NCI-H128 (cell line): ENCODE measurements at regions not wholly inside any gene's neighbourhood (a gene's known extent, or its start where the extent isn't known, plus 50 kb on each side); places are given as distances from the start of the nearest gene placed in this dataset.

Experiments
- DNase-seq: peaks from one replicate; lab custom pipeline; 2025; ENCODE audit not compliant: unreplicated experiment; lab: John Stamatoyannopoulos, UW

DNA sequence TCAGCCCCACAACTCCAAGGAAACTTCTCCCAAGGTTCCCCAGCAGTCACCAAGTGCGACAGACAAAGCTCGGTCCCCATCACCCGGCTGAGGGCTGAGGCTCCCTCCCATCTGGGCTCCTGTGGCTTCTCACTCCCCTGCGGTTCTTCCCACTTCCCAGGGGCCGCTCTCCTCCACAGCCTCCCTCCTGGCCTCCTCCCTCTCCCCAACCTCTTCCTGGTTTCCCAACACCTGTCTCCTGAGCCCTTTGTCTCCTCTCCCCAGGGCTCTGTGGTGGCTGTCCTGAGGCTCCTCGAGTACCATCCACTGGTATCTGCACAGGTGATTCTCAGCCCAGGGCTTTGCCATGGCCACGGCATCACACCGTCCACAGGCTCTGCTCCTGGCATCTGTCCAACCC, 113.2 kb upstream of the NSMCE3 start:
- no peak for DNase-seq

DNA sequence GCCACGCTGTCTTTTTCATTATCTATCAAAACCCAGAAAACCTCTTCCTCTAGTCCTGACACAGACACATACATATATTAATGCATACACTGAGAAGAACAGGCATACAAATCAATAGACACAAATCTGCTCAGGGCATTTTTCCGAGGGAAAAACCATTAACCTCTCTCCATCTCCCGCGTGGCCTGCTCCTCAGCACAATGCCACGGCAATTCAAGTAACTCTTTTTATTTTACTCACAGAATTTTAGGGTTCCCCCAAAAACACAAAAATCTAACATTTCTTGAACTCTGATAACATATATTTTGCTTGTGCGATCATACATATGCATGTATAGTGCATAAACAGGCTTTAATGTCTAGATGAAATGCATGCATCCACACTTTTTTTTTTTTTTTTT, 110.8 kb upstream of the NSMCE3 start:
- DNase-seq: no peak

DNA sequence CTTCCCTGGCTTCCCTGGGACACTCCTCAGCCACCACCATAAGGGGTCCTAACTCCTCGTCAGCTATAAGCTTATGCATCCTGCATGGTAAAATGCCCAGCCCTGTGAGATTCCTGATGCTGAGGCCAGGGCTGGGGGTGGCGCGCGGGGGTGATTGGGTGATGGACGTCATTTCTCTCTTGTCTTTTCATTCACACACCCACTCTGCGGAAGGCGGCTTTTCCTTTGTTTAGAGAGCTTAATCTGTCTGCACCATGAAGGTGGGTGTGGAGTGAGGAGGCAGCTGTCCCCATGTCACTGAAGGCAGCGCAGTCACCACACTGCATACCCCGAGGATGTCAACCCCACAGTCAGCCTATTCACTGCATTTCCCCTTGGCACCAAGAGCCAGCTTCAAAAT, 110.0 kb upstream of the NSMCE3 start:
- DNase-seq: no peak

DNA sequence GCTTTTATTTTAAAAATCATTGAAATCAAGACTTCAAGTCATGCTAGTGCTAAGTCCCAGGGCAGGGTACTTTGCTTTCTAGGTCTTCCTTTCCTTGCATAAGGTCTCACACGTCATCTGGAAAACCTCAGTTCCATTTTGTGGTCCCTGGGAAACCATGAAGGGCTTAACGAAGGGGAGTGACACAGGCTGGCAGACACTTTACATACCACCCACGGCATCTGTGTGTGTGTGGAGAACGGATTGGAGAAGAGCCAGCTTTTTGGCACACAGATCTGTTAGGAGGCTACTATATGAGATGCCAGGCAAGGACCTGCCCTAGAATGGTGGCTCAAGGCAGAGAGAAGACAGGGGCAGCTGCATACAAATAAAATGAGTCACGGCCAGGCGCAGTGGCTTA, 107.5 kb upstream of the NSMCE3 start:
- DNase-seq: no peak

DNA sequence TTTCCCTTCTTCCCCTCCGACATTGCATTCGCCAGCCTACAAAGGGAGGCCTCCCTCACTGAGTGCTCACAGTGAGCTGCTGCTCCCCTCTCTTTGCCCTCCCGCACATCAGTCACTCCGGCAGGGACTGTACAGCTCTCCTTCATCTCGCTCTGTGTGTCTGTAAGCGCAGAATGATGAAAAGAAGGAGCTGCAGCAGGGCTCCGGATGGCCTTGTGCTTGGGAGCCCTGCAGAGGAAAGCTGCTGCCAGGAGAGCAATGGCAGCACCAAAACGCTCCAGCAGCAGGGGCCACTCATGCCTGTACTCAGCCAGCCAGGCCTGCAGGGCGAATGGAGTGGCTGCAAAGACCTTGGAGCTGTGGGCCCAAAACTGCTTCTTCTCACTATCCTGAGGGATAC, 107.0 kb upstream of the NSMCE3 start:
- no peak for DNase-seq

DNA sequence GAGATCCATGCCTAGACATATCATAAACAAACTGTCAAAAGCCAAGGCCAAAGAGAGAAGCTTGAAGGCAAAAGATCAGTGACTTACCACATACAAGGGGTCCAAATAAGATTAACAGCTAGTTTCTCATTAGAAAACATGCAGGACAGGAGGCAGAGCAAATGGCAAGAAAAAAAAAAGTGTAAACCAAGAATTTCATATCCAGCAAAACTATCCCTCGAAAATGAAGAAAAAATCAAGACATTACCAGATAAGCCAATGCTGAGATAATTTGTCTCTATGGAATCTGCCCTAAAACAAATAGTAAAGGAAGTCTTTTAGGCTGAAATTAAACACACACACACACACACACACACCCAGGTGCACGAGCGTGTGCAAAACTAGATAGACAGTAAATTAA, 99.6 kb upstream of the NSMCE3 start:
- no peak for DNase-seq

DNA sequence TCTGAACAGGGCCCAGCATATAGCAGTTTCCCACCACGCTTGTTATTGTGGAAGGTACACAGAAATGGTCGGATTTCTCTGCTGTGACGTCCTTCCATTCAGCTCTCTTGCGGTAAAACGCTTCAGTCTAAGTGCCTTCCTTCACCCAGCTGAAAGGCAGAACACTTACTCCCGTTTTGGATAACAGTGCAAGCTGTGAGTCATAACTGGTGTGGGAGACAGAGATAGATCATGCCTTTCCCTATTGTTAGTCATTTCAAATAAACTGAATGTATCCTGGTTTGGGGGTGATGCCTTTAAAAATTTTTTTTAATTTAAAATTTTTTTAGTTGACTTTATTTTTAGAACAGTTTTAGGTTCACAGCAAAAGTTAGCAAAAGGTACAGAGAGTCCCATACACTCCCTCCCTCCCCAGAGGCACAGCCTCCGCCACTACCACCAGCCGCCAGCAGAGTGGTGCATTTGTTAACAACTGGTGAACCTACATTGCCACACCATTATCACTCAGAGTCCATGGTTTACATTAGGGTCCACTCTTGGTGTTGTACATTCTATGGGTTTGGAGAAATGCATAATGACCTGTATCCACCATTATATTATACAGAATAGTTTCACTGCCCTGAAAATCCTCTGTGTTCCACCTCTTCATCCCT, 94.9 kb upstream of the NSMCE3 start:
- DNase-seq: peak; percentile 20

DNA sequence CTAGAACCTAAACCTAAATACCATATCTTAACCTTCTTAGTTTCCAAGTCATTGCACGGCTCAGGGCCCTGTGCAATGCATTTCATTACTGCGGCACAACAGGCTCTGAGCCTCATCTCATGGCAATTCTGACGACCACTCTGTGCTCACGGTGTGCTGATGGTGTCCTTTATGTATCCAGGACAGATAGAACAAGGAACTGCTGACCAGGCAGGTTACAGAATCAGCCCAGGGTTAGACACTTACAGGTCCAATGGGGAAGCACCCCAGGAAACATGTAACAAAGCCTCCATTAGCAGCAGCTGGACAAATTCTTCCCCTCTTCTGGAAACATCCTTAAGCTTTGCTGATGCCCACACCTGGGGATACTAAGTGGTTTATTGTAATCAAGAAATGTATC, 91.9 kb upstream of the NSMCE3 start:
- no peak for DNase-seq

DNA sequence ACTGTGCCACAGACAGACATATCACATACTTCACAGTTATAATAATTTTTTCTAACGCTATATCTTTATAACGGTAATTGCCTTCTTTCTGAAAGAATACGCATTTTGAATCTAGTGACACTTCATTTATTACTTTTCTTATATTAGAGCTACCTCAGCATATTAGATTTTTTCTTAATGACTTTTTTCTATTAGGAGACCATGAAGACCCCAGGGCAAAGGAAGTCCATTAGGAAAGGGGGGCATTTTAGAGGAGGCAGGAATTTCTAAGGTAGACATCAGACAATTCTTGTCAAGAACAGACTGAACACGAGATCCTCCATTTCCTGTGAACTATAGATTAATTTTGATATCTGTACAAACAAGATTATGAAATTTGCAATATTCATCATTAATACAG, 90.5 kb upstream of the NSMCE3 start:
- no peak for DNase-seq

DNA sequence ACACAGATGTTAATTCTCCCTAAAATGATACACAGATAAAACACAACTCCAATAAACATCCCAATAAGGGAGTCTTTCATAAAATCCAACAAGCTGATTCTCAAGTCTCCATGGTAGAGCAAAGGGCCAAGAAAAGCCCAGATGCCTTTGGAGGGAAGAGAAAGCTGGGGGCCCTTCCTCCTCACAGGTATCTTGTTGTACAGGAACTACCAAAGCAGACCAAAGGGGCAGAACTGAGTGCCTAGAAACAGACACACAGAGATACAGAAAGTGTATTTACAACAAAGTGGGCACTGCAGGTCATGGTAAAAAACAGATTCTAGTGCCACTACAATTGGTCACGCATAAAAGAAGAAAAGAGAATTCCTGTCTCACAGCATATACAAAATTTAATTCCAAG, 87.2 kb upstream of the NSMCE3 start:
- DNase-seq: no peak

DNA sequence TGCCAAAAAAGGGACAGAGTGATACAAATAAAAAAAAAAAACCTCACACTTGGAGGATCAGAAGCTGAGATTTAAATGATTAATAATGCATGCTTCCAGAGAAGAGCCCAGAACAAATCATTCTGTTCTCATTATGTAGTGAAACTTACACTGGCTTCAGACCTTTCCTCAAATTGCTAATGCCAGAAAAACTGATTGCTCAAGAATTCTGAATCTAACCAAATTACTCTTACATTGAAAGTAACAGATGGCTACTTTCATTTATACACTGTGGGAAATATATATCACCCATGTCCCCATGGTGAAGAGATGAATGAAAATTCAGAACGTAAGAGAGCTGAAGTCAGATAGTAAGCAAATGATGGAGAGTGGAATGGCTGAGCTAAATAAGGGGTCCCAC, 85.9 kb upstream of the NSMCE3 start:
- no peak for DNase-seq

DNA sequence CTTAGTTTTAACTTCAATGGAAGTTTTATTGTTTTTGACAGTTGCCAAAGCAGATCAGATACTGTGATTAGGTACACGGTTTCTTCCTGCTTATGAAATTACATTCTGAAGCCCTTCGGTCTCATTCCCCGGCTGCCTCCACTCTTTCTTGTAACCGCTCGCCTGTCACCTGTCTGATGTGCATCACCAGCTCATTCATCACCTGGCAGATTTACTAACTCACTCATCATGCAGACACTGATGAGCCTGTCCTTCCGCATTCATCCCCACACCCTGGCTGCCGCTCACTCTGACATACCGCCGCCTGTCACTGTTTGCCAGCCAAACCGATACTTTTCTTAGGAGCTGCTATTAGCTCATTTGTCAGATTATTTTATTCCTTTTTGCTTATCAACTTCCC, 82.8 kb upstream of the NSMCE3 start:
- no peak for DNase-seq

DNA sequence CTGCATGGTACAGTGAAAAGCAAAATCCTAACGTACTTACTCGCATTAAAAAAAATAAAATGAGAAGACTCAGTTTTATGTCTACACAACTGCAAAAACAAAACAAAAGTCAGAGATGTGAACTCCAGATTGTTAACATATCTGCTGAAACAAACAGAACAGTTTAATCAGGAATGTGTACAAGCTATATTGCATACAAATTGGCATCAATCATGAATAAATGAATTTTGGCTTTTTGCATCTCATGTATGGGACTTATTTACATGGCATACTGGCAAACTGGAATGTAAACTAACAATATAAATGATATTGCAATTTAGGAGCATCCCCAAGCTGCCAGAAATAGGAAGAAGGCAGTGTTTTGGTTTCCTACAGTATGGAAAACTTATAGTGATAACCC, 79.6 kb upstream of the NSMCE3 start:
- no peak for DNase-seq

DNA sequence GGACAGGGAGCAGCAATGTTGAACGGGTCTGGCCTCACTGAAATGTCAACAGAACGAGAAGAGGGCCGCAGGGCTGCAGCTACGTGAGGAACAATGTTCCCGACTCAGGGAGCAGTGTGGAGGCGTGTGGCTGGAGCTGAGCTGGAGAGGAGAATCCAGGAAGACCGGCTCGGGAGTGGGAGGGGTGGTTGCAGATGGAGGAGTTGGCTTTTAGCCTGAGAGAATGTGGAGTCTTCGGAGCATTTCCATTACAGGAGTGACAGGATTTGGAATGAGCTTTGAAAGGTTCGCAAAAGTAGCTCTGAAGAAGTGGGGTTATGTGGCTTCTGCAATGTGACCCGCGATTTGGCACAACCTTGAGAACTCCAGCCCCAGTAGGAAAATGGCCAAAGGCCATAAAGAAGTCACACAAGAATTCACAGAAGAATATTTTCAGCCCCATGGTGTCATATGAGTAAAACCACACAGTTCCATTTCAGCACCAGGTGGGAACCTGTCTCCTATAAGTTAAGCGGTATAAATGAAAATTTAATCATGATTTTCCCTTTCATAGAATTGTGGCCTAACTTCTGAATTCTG, 78.8 kb upstream of the NSMCE3 start:
- DNase-seq: no peak

DNA sequence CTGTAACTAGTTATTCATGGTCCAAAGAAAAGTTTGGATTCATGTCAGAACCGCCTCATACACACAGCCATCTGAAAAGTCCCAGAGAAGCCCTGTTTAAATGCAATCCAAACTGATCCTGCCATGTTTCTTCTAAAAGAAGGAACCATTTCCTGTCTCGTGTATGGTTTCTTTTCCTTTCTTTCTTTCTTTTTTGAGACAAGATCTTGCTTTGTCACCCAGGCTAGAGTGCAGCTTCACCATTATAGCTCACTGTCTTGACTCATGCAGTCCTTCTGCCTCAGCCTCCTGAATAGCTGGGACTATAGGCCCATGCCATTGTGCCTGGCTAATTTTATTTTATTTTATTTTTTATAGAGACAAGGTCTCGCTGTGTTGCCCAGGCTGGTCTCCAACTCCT, 77.4 kb upstream of the NSMCE3 start:
- no peak for DNase-seq

DNA sequence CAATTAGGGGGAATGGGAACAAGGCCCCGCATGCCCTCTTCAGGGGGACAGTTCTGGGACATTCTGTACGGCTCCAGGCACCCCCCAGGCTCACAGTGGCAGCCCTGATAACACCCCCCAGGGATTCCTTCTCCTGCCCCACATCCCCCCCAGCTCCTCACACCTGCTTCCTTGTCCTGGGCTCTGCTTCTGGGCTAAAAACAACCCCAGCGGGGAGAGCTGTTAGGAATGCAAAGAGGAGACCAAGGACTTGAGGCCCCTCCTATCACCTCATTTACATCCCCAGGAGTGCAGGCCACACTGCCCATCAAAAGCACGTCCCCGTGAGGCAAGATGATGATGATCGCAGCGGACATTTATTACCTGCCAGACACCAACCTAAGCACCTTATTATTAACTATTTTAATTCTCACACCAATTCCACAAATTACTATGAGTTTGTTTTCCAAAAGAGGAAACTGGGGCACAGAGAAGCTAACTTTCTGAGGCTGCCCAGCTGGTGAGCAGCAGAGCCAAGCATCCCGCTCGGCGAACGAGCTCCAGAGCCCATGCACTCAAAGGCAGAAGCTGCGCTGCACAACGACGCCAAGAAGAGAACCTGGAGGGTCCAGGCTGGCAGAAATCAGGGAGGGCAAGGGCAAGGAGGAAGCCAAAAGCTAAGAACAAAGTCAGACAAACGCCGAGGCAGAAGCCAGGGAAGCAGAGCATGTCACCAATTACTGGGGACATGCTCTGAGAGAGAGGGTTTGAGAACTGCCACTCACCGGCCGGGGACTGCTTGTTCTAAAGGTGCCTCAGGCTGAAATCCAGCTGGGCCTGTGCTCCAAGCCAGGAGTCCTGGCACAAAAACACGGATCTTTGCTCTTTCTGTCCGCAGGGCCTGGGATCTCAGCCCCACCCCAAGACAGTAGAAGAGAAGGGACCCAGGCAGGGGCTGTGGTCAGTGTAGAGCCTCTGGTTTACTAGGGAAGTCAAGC, 76.2 kb upstream of the NSMCE3 start:
- no peak for DNase-seq

DNA sequence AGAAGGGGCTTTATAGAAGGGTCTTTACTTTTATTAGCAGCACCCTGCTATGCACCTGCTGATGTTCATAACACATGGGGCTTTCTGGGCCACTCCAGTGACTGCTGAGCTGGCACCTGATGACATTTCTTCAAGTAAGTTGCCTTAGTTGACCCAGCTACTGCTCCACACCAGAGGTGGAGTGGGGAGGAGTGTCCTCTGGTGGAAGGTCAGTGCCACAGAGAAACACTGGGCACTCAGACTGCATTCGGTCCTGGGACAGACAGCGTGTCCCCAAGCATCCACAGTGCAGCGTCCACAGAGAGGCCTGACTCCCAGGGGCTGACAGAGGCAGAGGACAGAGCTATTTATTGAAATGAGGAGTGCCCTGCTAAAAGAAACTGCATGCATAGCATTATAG, 74.9 kb upstream of the NSMCE3 start:
- no peak for DNase-seq

DNA sequence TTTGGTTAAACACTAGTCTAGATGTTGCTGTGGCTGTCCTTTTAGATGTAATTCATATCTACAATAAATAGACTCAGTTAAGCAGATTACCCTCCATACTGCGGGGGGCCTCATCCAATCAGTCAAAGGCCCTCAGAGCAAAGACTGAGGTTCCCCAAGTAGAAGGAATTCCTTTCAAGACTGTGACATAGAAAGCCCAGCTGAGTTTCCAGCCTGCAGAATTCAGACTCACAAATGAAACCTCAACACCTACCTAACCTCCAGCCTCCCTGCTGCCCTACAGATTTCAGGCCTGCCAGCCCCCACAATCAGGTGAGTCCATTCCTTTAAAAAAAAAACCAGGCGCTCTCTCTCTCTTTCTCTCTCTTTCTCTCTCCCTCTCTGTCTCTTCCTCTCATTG, 73.6 kb upstream of the NSMCE3 start:
- DNase-seq: no peak

DNA sequence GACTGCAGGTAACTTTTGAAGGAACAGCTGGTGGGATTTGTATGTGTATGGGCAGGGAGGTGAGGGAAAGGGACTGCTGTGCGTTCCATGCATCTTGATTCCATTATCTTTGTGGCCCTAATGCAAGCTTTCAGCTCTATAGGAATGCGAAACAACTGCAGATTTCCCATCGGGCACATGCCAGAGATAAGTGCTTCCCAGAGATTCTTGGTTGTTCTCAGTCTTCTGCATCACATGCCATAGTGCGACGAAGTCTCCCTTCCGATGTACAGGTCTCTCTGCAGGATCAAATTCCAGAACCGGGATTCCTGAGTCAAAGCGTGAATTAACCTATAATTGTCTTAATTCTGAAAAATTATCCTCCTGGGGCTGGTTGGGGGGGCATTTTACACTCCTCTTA, 72.6 kb upstream of the NSMCE3 start:
- DNase-seq: no peak

DNA sequence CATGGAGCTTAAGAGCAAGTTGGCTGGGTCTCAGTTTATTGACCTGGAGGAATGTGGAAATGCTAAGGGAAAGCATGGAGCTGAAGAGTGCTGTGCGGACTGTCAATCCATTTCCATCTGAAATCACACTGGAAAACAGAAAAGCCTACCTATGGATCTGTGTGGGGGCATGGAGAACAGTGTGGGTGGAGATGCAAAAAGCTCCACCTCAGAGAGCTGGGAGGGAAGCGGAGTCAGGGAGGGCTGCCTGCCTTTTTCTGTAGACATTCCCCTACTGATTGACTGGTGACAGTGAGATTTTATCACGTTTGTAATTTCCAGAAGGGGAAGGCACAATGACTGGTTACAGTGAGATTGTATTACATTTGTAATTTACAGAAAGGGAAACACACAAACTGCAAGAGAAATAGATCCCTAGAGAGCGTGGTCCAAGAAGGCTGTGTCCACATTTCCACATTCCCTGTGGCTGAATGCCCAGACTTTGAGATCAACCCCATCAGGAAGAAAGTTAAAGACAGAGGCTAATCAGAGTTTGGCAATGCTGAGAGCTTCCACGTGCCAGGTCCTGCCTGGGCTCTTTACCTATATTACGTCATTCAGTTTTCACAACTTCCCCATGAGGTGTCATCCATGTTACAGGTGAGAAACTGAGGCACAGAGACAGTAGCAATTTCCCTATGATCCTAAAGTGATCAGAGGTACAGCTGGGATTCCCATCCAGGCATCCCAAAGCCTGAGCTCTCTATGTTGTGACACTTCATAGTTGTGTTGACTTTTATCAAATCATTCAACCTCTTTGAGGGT, 67.7 kb upstream of the NSMCE3 start:
- no peak for DNase-seq

DNA sequence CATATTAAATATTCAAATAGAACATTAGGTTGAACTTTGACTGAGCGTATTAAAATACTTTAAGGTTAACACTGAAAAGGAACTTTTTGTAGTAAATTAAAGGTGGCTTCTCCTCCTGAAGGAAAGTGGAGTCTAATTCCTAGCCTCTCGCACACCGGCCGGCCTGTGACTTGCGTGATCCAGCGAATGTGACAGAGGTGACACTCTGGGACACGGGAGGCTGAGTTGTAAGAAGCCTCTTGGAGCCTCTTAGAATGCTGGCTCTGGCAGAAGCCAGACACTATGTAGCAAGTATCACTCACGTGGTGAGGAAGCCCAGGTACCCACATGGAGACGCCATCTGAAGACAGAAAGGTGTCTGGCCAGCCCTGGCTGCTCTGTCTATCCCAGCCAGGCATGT, 64.9 kb upstream of the NSMCE3 start:
- DNase-seq: no peak
